ENCODE measurements at regions not wholly inside any gene's neighbourhood (a gene's known extent, or its start where the extent isn't known, plus 50 kb on each side); places are given as distances from the start of the nearest gene placed in this dataset.

DNA sequence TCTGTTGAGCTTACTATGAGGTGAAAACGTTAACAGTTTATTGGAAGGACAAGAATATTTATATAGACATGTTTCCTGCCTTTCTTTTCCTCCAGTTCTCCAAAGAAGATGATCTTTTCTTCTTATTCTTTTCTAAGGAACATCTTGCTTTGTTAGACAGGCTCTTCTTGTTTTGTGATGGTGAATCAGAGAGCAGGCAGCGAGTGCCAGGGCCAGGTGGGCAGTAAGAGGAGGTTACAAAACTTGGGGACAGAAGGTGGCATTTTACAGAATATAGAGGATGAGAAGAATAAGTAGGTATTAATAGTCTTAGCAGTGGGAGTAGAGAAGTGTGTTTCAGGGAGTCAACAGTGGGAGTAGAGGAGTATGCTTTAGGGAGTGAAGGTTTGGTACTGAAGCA, 223.6 kb downstream of the ARL4A start (continued):
- no peak for TF ChIP-seq ZBTB33 (IDR thresholded peaks at IDR 0.05)
- no peak for TF ChIP-seq RAD21 (IDR thresholded peaks at IDR 0.05)
- TF ChIP-seq NR2F2 (IDR thresholded peaks at IDR 0.05) = no peak
- no peak for TF ChIP-seq SP1 (IDR thresholded peaks at IDR 0.05)
- no peak for TF ChIP-seq ATF3 (IDR thresholded peaks at IDR 0.05)
- TF ChIP-seq EGR1 (IDR thresholded peaks at IDR 0.05; ENCODE audit: low read depth in 2 of 2) = no peak

DNA sequence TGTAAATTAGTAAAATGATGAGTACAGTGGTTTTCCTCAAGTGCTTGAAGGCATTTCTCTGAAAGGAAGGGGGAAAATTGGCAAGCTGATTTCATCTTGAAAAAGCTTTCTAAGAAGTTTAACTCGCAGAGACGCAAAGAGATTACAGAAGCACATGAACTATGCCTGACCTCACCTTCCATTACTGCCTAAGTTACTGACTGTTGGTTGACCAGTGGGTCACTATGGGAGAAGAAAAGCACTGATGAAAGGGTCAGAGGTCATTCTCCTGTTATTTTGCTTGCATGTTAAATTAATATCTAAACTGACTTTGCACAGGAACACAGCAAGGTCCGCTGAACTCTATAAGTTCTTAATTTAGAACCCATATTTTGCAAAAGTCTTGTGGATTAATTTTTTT, 225.6 kb downstream of the ARL4A start:
- no peaks in the 10 kb centered on the region for H3K27me3 ChIP-seq (ENCODE audit: control insufficient read depth in 4 of 4, insufficient read depth in 4 of 4, low read length in 3 of 4)
- WGBS = 58% methylated on average over 3 of the region's 3 CpGs
- TF ChIP-seq REST (IDR thresholded peaks at IDR 0.05) (no peak), GABPA (IDR thresholded peaks at IDR 0.05 in 1 of 2, conservative IDR thresholded peaks at IDR 0.05 in 1 of 2) (no peak), SP1 (IDR thresholded peaks at IDR 0.05) (no peak), FOXA1 (IDR thresholded peaks at IDR 0.05) (no peak), HNF4A (conservative IDR thresholded peaks at IDR 0.05) (no peak), JUND (IDR thresholded peaks at IDR 0.05) (no peak), FOXA2 (IDR thresholded peaks at IDR 0.05) (no peak), TAF1 (conservative IDR thresholded peaks at IDR 0.05) (no peak), ZBTB33 (IDR thresholded peaks at IDR 0.05) (no peak), RAD21 (IDR thresholded peaks at IDR 0.05) (no peak), ATF3 (IDR thresholded peaks at IDR 0.05) (no peak), MAX (IDR thresholded peaks at IDR 0.05) (no peak), RXRA (IDR thresholded peaks at IDR 0.05) (no peak), HNF4G (IDR thresholded peaks at IDR 0.05) (no peak), NR2F2 (IDR thresholded peaks at IDR 0.05) (no peak)

More for the DNA sequence above, 225.6 kb downstream of the ARL4A start:
- no peaks in the 10 kb centered on the region for H3K4me1 ChIP-seq (ENCODE audit: control insufficient read depth in 4 of 4, insufficient read depth in 4 of 4, low read length in 3 of 4)
- no peaks in the 10 kb centered on the region for H3K9me3 ChIP-seq (ENCODE audit: control insufficient read depth in 4 of 4, low read length in 3 of 4)
- no peak overlapping the region for H3K4me3 ChIP-seq (ENCODE audit: low read depth in 1 of 3, low read length in 3 of 3)
- H3K36me3 ChIP-seq (ENCODE audit: control insufficient read depth in 4 of 4, insufficient read depth in 3 of 4, low read depth in 1 of 4, low read length in 3 of 4) = no peaks in the 10 kb centered on the region
- DNase-seq (ENCODE audit: low spot score) = no peak
- no peak overlapping the region for H3K9ac ChIP-seq (ENCODE audit: low read depth in 1 of 2, low read length in 2 of 2)
- no peak overlapping the region for H3K27ac ChIP-seq (ENCODE audit: low read depth in 1 of 2, low read length in 2 of 2)

All from liver (tissue), 7 donors.